A549 (cell line): ENCODE measurements at regions not wholly inside any gene's neighbourhood (a gene's known extent, or its start where the extent isn't known, plus 50 kb on each side); places are given as distances from the start of the nearest gene placed in this dataset.

ENCODE experiments used
- ATAC-seq, 2 experiments: fragments of 200-7000 bp in 1 of 2; fragments of >200 bp in 1 of 2; cut with Nextera tagmentation in 1 of 2; cut with Tn5 transposase in 1 of 2; 3 replicates each; pipeline versions ENCODE4 v1.8.0 to v1.9.1; 2018 to 2020; ENCODE audit warnings: mild to moderate bottlenecking in 1 of 2, moderate library complexity in 1 of 2
- CTCF ChIA-PET: fragments of 300-600 bp; sonication (Branson Sonifier 250); formaldehyde crosslinking; extraction: SDS; loops from one replicate; lab custom pipeline; 2021; ENCODE audit warnings: antibody characterized with exemption, inconsistent platforms; lab: Yijun Ruan, JAX
- POLR2A ChIA-PET: fragments of 350-600 bp; formaldehyde crosslinking; extraction: SDS; loops from one replicate; lab custom pipeline; 2021; ENCODE audit warnings: antibody characterized with exemption, inconsistent platforms; lab: Yijun Ruan, JAX
- DNase-seq, 2 experiments: peaks; one replicate each; pipeline versions ENCODE4 v3.0.0 to v3.0.0-alpha.2; 2011 to 2016; ENCODE audit warnings: low read depth in 1 of 2, low spot score in 1 of 2
- FAIRE-seq: peaks from 2 replicates; lab custom pipeline; 2011; peaks lifted over from hg19 to GRCh38; lab: Jason Lieb, UNC
- H3K27ac ChIP-seq, 2 experiments: fragments of >200 bp; sonication (Bioruptor Twin); formaldehyde crosslinking; 3 replicates each; pipeline ENCODE4 v1.5.1; 2016 to 2017
- H3K4me1 ChIP-seq: fragments of >200 bp; sonication (Bioruptor Twin); formaldehyde crosslinking; 3 replicates; pipeline ENCODE4 v1.6.1; 2016
- H3K4me2 ChIP-seq: fragments of >200 bp; sonication (Bioruptor Twin); formaldehyde crosslinking; 3 replicates; pipeline ENCODE4 v1.6.1; 2016
- H3K4me3 ChIP-seq: fragments of >200 bp; sonication (Bioruptor Twin); formaldehyde crosslinking; 3 replicates; pipeline ENCODE4 v1.5.1; 2016
- H3K9me3 ChIP-seq: fragments of >200 bp; sonication (Bioruptor Twin); formaldehyde crosslinking; 3 replicates; pipeline ENCODE4 v1.6.1; 2016
- BCL3 ChIP-seq: fragments of >200 bp; sonication (Bioruptor Twin); formaldehyde crosslinking; IDR thresholded peaks from 3 replicates; pipeline ENCODE4 v1.6.1; 2016
- CBX2 ChIP-seq: fragments of 200-600 bp; sonication (generic); IDR thresholded peaks from 2 replicates; pipeline ENCODE4 v1.6.1; 2016; ENCODE audit warnings: low read depth, mild to moderate bottlenecking, borderline replicate concordance
- CBX8 ChIP-seq: fragments of 200-600 bp; sonication (generic); IDR thresholded peaks from 2 replicates; pipeline ENCODE4 v1.6.1; 2016
- CEBPB ChIP-seq, 2 experiments: fragments of >200 bp in 1 of 2; sonication (Bioruptor Twin) in 1 of 2; formaldehyde crosslinking in 1 of 2; IDR thresholded peaks; 2 replicates each; pipeline ENCODE4 v1.6.1; 2012 to 2016
- CHD4 ChIP-seq: fragments of 200-600 bp; sonication (generic); IDR thresholded peaks from 2 replicates; pipeline ENCODE4 v1.6.1; 2016; ENCODE audit warnings: antibody characterized with exemption, mild to moderate bottlenecking, borderline replicate concordance
- E2F6 ChIP-seq: IDR thresholded peaks from 2 replicates; pipeline ENCODE4 v1.6.1; 2012; ENCODE audit warnings: low read depth, borderline replicate concordance
- EHF ChIP-seq: fragments of 250-450 bp; sonication (Bioruptor Pico); IDR thresholded peaks from 2 replicates; pipeline ENCODE4 v1.5.0; 2020; ENCODE audit warnings: mild to moderate bottlenecking
- EHMT2 ChIP-seq: fragments of 200-600 bp; sonication (generic); IDR thresholded peaks from 2 replicates; pipeline ENCODE4 v1.6.1; 2016; ENCODE audit warnings: antibody characterized with exemption, low read depth, mild to moderate bottlenecking, moderate library complexity
- ELK1 ChIP-seq: fragments of 150-350 bp; IDR thresholded peaks from 2 replicates; pipeline ENCODE4 v1.6.1; 2014; ENCODE audit warnings: low read depth, mild to moderate bottlenecking, low read length
- EP300 ChIP-seq, 2 experiments: fragments of >200 bp; sonication (Bioruptor Twin); formaldehyde crosslinking; IDR thresholded peaks; 2 replicates in 1 of 2; 3 replicates in 1 of 2; pipeline ENCODE4 v1.6.1; 2016 to 2017
- FOSB ChIP-seq: fragments of 250-450 bp; sonication (Bioruptor Pico); IDR thresholded peaks from 2 replicates; pipeline ENCODE4 v1.5.0; 2020; ENCODE audit warnings: mild to moderate bottlenecking, moderate library complexity
- HOXA7 ChIP-seq: fragments of 250-450 bp; sonication (Bioruptor Pico); IDR thresholded peaks from 2 replicates; pipeline ENCODE4 v1.5.0; 2020; ENCODE audit warnings: mild to moderate bottlenecking, moderate library complexity
- HOXB5 ChIP-seq: fragments of 250-450 bp; sonication (Bioruptor Pico); IDR thresholded peaks from 2 replicates; pipeline ENCODE4 v1.5.0; 2020; ENCODE audit warnings: mild to moderate bottlenecking, moderate library complexity
- KDM1A ChIP-seq: fragments of 200-600 bp; sonication (generic); IDR thresholded peaks from 2 replicates; pipeline ENCODE4 v1.6.1; 2016; ENCODE audit warnings: low read depth, mild to moderate bottlenecking
- MAZ ChIP-seq: fragments of 150-350 bp; IDR thresholded peaks from 2 replicates; pipeline ENCODE4 v1.6.1; 2014; ENCODE audit warnings: antibody characterized with exemption, low read depth, low read length, borderline replicate concordance
- MYC ChIP-seq: IDR thresholded peaks from 2 replicates; pipeline ENCODE4 v1.6.1; 2012; ENCODE audit warnings: mild to moderate bottlenecking, inconsistent platforms, low read length, improper control_type of control experiment, borderline replicate concordance
- PBX3 ChIP-seq: IDR thresholded peaks from 2 replicates; pipeline ENCODE4 v1.6.1; 2012
- PHF8 ChIP-seq: fragments of 200-600 bp; sonication (generic); IDR thresholded peaks from 2 replicates; pipeline ENCODE4 v1.6.1; 2016; ENCODE audit warnings: low read depth, mild to moderate bottlenecking, antibody characterized with exemption, moderate library complexity, borderline replicate concordance
- RAD21 ChIP-seq, 2 experiments: fragments of >200 bp in 1 of 2; sonication (Bioruptor Twin) in 1 of 2; formaldehyde crosslinking in 1 of 2; IDR thresholded peaks in 1 of 2; conservative IDR thresholded peaks in 1 of 2; 2 replicates in 1 of 2; 3 replicates in 1 of 2; pipeline ENCODE4 v1.6.1; 2012 to 2018; ENCODE audit warnings: inconsistent platforms in 1 of 2
- RCOR1 ChIP-seq: fragments of 150-350 bp; IDR thresholded peaks from 2 replicates; pipeline ENCODE4 v1.6.1; 2014; ENCODE audit warnings: antibody characterized with exemption, low read length, low read depth
- REST ChIP-seq: fragments of 200-600 bp; sonication (generic); IDR thresholded peaks from 2 replicates; pipeline ENCODE4 v1.6.1; 2016; ENCODE audit warnings: antibody characterized with exemption, mild to moderate bottlenecking, moderate library complexity
- SREBF2 ChIP-seq: fragments of 450-650 bp; IDR thresholded peaks from 2 replicates; pipeline ENCODE4 v1.6.1; 2014; ENCODE audit warnings: mild to moderate bottlenecking, moderate library complexity
- USF2 ChIP-seq: fragments of 450-650 bp; IDR thresholded peaks from 2 replicates; pipeline ENCODE4 v1.6.1; 2014; ENCODE audit warnings: antibody characterized with exemption
- ZC3H11A ChIP-seq: fragments of 450-650 bp; IDR thresholded peaks from 2 replicates; pipeline ENCODE4 v1.6.1; 2014; ENCODE audit warnings: antibody characterized with exemption, mild to moderate bottlenecking
- ZNF302 ChIP-seq: fragments of 250-450 bp; sonication (Bioruptor Pico); IDR thresholded peaks from 2 replicates; pipeline ENCODE4 v1.9.0; 2021; ENCODE audit warnings: inconsistent platforms, mild to moderate bottlenecking, moderate library complexity
- WGBS: methylation state at CpG from one replicate; pipeline ENCODE4 v1.1.6; 2017; ENCODE audit errors: missing lambda C conversion rate; 5-methylcytosine and 5-hydroxymethylcytosine counted together

GRCh38 chr7:112858838-112859237, 68.6 kb upstream of the TMEM168 start:
- ATAC-seq (no peak), FAIRE-seq (no peak), DNase-seq (no peak)
- H3K27ac ChIP-seq, result no peak overlapping the region
- H3K4me3 ChIP-seq, result no peak overlapping the region
- no peaks in the 10 kb centered on the region for H3K9me3 ChIP-seq
- H3K4me1 ChIP-seq, result no peaks in the 10 kb centered on the region
- H3K4me2 ChIP-seq, result no peak overlapping the region
- ChIA-PET CTCF (no interaction called here), POLR2A (no interaction called here)
- TF ChIP-seq E2F6 (no peak), SREBF2 (no peak), PBX3 (no peak), MAZ (no peak), CBX2 (no peak), PHF8 (no peak), FOSB (CRISPR knock-in tag) (no peak), ELK1 (no peak), KDM1A (no peak), EHMT2 (no peak), CHD4 (no peak), BCL3 (no peak), ZNF302 (CRISPR knock-in tag) (no peak), CEBPB (IDR thresholded peaks at IDR 0.05) (no peak), HOXB5 (CRISPR knock-in tag) (no peak), RAD21 (conservative IDR thresholded peaks at IDR 0.05 in 1 of 2, IDR thresholded peaks at IDR 0.05 in 1 of 2) (no peak), CBX8 (no peak), REST (no peak), HOXA7 (CRISPR knock-in tag) (no peak)
- WGBS, result 50% methylated on average over 2 of the region's 2 CpGs

- FAIRE-seq (no peak), ATAC-seq (no peak), DNase-seq (no peak)
- no peak overlapping the region for H3K27ac ChIP-seq
- no peak overlapping the region for H3K4me3 ChIP-seq
- TF ChIP-seq EP300 (IDR thresholded peaks at IDR 0.05) (no peak), ZC3H11A (no peak), EHF (CRISPR knock-in tag) (no peak), USF2 (no peak), MYC (no peak), RCOR1 (no peak)
- no peaks in the 10 kb centered on the region for H3K9me3 ChIP-seq
- 76% methylated on average over 3 of the region's 3 CpGs for WGBS
- ChIA-PET CTCF (no interaction called here), POLR2A (no interaction called here)
- H3K4me2 ChIP-seq, result no peak overlapping the region
- no peaks in the 10 kb centered on the region for H3K4me1 ChIP-seq
These were observed 65.0 kb upstream of the TMEM168 start for GRCh38 chr7:112855227-112855626.
